Tibial nerve (tissue), 3 donors: ENCODE measurements at regions not wholly inside any gene's neighbourhood (a gene's known extent, or its start where the extent isn't known, plus 50 kb on each side); places are given as distances from the start of the nearest gene placed in this dataset.

Experiments
- POLR2A ChIP-seq, 2 donors: fragments of 450-650 bp; IDR thresholded peaks; one replicate each; pipeline ENCODE4 v1.6.1; 2017; ENCODE audit warnings: antibody characterized with exemption in 2 of 2, mild to moderate bottlenecking in 2 of 2, moderate library complexity in 2 of 2
- TF ChIP-seq, protein P1 (sequence below), 5 experiments: fragments of 200-600 bp in 3 of 5; fragments of 450-650 bp in 2 of 5; sonication (generic) in 3 of 5; IDR thresholded peaks; one replicate each; pipeline ENCODE4 v1.5.1; 2016 to 2019; ENCODE audit warnings: antibody characterized with exemption in 5 of 5, mild to moderate bottlenecking in 3 of 5, moderate library complexity in 2 of 5

DNA sequence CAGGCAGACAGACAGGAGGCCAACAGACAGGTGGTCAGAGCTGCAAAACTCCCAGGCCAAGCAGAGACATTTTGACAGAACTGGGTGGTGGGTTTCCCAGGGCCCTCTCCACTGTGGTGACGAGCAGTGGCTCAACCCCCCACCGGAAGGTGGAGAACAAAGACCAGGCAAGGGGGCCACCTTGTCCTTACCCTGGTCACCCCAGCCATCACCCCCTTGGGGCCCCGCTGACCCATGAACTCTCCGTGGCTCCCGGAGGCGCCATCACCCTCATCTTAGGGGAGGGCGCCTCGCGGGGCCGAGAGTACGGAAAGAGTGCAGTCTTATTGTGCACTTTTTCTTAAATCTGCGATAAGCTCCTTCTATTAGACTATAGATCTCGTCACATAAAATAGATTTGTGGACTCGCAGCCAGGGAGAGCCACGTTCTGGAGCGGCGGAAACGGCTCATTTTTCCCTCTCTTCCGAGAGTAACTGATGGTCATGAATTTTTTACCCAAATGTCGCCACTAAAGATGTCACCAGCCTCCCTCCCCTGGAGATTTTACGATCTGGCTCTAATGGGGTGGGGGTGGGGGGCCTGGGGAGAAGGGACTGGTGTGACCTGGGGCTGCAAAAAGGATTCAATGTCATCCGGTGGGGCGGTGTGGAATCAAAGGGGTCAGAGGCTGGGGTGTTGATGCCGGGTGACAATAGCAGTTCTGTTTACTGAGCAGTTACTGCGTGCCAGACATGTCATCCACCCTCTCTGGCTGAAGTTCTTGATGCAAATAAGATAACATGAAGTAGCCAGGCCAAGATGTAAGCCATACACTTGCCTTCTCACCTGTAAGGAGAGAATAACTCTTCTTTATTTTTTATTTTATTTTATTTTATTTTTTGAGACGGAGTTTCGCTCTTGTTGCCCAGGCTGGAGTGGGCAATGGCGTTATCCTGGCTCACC is 71.1 kb upstream of the MYL10 start:
- TF ChIP-seq, protein P1, sequence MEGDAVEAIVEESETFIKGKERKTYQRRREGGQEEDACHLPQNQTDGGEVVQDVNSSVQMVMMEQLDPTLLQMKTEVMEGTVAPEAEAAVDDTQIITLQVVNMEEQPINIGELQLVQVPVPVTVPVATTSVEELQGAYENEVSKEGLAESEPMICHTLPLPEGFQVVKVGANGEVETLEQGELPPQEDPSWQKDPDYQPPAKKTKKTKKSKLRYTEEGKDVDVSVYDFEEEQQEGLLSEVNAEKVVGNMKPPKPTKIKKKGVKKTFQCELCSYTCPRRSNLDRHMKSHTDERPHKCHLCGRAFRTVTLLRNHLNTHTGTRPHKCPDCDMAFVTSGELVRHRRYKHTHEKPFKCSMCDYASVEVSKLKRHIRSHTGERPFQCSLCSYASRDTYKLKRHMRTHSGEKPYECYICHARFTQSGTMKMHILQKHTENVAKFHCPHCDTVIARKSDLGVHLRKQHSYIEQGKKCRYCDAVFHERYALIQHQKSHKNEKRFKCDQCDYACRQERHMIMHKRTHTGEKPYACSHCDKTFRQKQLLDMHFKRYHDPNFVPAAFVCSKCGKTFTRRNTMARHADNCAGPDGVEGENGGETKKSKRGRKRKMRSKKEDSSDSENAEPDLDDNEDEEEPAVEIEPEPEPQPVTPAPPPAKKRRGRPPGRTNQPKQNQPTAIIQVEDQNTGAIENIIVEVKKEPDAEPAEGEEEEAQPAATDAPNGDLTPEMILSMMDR (IDR thresholded peaks at IDR 0.05) = no peak
- no peak for TF ChIP-seq POLR2A (IDR thresholded peaks at IDR 0.05)
